GM12878 (cell line): ENCODE measurements at regions not wholly inside any gene's neighbourhood (a gene's known extent, or its start where the extent isn't known, plus 50 kb on each side); places are given as distances from the start of the nearest gene placed in this dataset.

Experiments used
- ATAC-seq: fragments of 200-7000 bp; cut with Tn5 transposase; 3 replicates; pipeline ENCODE4 v1.9.1; 2020; ENCODE audit warnings: mild to moderate bottlenecking, moderate library complexity
- BruUV-seq: library from RNA; stranded (reverse); fragments of 400-500 nt; replicated peaks from 2 replicates; lab custom pipeline; 2021; lab: Mats Ljungman, UMichigan
- CTCF ChIA-PET: fragments of 300-600 bp; sonication (Branson Sonifier 250); formaldehyde crosslinking; extraction: SDS; loops from one replicate; lab custom pipeline; 2021; ENCODE audit warnings: inconsistent platforms; lab: Yijun Ruan, JAX
- POLR2A ChIA-PET: fragments of 350-600 bp; formaldehyde crosslinking; extraction: SDS; loops from one replicate; lab custom pipeline; 2021; ENCODE audit warnings: inconsistent platforms; lab: Charles Lee
- RAD21 ChIA-PET: fragments of 300-600 bp; sonication (Branson Sonifier 250); formaldehyde crosslinking; loops from one replicate; lab custom pipeline; 2023; ENCODE audit warnings: antibody characterized with exemption; ENCODE audit not compliant: unreplicated experiment; lab: Charles Lee
- SMC1A ChIA-PET: fragments of 300-600 bp; sonication (Branson Sonifier 250); formaldehyde crosslinking; loops from one replicate; lab custom pipeline; 2023; ENCODE audit not compliant: unreplicated experiment, uncharacterized antibody; lab: Charles Lee
- DNase-seq: peaks from one replicate; pipeline ENCODE4 v3.0.0-alpha.2; 2011; ENCODE audit warnings: low read depth, low spot score
- FAIRE-seq: peaks from 3 replicates; lab custom pipeline; 2011; peaks lifted over from hg19 to GRCh38; lab: Jason Lieb, UNC
- H2AFZ ChIP-seq: 2 replicates; pipeline ENCODE4 v1.6.0; 2011; ENCODE audit warnings: low read depth, low read length, control low read depth; ENCODE audit not compliant: control insufficient read depth
- H3K27ac ChIP-seq: 2 replicates; pipeline ENCODE4 v1.5.1; 2011; ENCODE audit warnings: control low read depth; ENCODE audit not compliant: control insufficient read depth, insufficient read depth
- H3K27me3 ChIP-seq, 2 experiments: replicated peaks in 1 of 2; 2 replicates each; pipeline versions ENCODE4 v1.6.0 to v1.6.1; 2011; ENCODE audit warnings: low read length in 1 of 2; ENCODE audit not compliant: control insufficient read depth in 2 of 2, insufficient read depth in 2 of 2
- H3K36me3 ChIP-seq, 2 experiments: 2 replicates each; pipeline ENCODE4 v1.5.1; 2011; ENCODE audit warnings: low read length in 1 of 2; ENCODE audit not compliant: control insufficient read depth in 2 of 2, insufficient read depth in 2 of 2
- H3K4me1 ChIP-seq: 2 replicates; pipeline ENCODE4 v1.6.1; 2011; ENCODE audit warnings: mild to moderate bottlenecking, low read length, moderate library complexity, mixed read lengths; ENCODE audit not compliant: control insufficient read depth, insufficient read depth
- H3K4me2 ChIP-seq: 2 replicates; pipeline ENCODE4 v1.6.0; 2011; ENCODE audit warnings: control low read depth; ENCODE audit not compliant: control insufficient read depth, insufficient read depth
- H3K4me3 ChIP-seq: fragments of 200-600 bp; sonication (generic); 2 replicates; pipeline ENCODE4 v1.5.1; 2016
- H3K79me2 ChIP-seq: 2 replicates; pipeline ENCODE4 v1.6.0; 2011; ENCODE audit warnings: low read length; ENCODE audit not compliant: control insufficient read depth, insufficient read depth
- H3K9ac ChIP-seq: 2 replicates; pipeline ENCODE4 v1.8.0; 2011; ENCODE audit warnings: low read length, control low read depth, mixed read lengths; ENCODE audit not compliant: control insufficient read depth, insufficient read depth
- H3K9me3 ChIP-seq: replicated peaks from 3 replicates; pipeline ENCODE4 v1.5.1; 2011; ENCODE audit warnings: mild to moderate bottlenecking, low read length; ENCODE audit not compliant: control insufficient read depth, insufficient read depth
- H4K20me1 ChIP-seq: 2 replicates; pipeline ENCODE4 v1.6.0; 2011; ENCODE audit not compliant: control insufficient read depth, insufficient read depth
- BHLHE40 ChIP-seq, 2 experiments: fragments of 450-650 bp in 1 of 2; IDR thresholded peaks; 2 replicates each; pipeline ENCODE4 v1.6.1; 2011 to 2017; ENCODE audit warnings: low read depth in 2 of 2, borderline replicate concordance in 1 of 2, improper control_type of control experiment in 1 of 2, low read length in 1 of 2, mild to moderate bottlenecking in 1 of 2
- GATAD2B ChIP-seq: fragments of 450-650 bp; conservative IDR thresholded peaks from 2 replicates; pipeline ENCODE4 v1.6.1; 2017; ENCODE audit warnings: low read depth, mild to moderate bottlenecking, moderate library complexity
- ZNF217 ChIP-seq: fragments of 450-650 bp; IDR thresholded peaks from 2 replicates; pipeline ENCODE4 v1.6.1; 2017; ENCODE audit warnings: antibody characterized with exemption, mild to moderate bottlenecking
- WGBS: methylation state at CpG from one replicate; pipeline ENCODE4 v1.1.6; 2016; ENCODE audit warnings: low lambda C conversion rate; ENCODE audit not compliant: insufficient replicate concordance, insufficient coverage; ENCODE audit errors: missing lambda C conversion rate; 5-methylcytosine and 5-hydroxymethylcytosine counted together
- in situ Hi-C: fragments of 300-500 bp; cut with MboI; formaldehyde crosslinking; loops from 9 replicates; pipeline ENCODE4 v1.14.3; 2018; ENCODE audit warnings: mixed read lengths
- intact Hi-C: fragments of 100-400 bp; cut with micrococcal nuclease; formaldehyde crosslinking; loops from one replicate; pipeline ENCODE4 v1.14.2; 2022; ENCODE audit not compliant: unreplicated experiment
- TF ChIP-seq, protein P1 (sequence below): fragments of 450-650 bp; IDR thresholded peaks from 2 replicates; pipeline ENCODE4 v1.6.1; 2017; ENCODE audit warnings: mild to moderate bottlenecking, moderate library complexity

DNA sequence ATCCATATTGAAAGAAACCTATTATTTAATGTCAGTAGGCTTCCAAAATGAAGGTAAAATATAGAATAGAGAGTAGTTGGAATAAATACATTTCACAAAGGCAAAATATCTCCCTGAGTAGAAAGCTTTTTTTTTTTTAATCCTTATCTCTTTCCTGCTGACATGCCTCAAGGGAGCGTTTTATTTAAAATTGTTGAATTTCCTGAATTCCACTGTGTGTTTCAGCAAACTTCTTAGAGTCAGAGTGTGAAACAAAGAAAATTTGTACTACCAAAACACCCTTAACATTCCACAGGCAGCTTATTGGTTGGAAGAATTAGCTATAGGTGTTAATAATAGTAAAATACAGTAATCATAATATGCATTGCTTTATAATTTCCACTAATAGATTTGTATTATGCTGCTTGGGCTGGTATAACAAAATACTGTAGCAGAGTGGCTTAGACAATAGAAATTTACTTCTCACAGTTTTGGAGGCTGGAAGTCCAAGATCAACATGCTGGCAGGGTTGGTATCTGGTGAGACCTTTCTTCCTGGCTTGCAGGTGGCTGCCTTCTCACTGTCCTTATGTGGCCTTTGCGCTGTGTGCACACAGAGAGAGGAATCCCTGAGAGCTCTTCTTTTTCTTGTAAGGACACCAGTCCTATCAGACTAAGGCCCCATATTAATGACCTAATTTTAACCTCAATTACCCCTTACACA lies 468.4 kb upstream of the C1orf87 start (continued):
- TF ChIP-seq BHLHE40 (IDR thresholded peaks at IDR 0.05; ENCODE audit: borderline replicate concordance in 1 of 2, low read depth in 2 of 2, low read length in 1 of 2) = no peak

DNA sequence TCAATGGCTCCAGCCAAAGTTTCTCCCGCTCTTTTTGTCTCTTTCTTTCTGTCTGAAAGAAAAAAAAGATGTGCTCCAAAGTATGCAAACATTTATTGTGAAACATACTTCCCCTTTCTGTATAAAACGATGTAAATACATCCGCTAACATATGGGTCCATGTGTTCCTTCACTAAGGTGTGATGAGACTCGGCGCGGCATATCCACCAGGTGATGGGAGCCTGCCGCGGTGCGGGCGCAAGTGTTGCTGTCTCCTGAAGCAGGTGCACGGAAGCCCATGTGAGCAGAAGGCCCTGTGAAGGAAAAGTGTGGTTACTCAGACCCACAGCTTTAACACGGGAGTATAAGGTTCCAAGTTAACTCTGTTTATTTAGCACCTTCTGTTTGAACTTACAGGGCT lies 466.6 kb upstream of the C1orf87 start:
- no peaks in the 10 kb centered on the region for H3K4me1 ChIP-seq
- intact Hi-C loops = no loop called here
- H3K9ac ChIP-seq = no peak overlapping the region
- 35% methylated on average over 12 of the region's 12 CpGs for WGBS
- no peaks in the 10 kb centered on the region for H3K27me3 ChIP-seq
- ChIA-PET POLR2A (no interaction called here), RAD21 (no interaction called here), SMC1A (no interaction called here), CTCF (no interaction called here)
- FAIRE-seq (no peak), ATAC-seq (no peak), DNase-seq (no peak)
- H3K4me2 ChIP-seq = no peak overlapping the region
- no peaks in the 10 kb centered on the region for H4K20me1 ChIP-seq
- no peaks in the 10 kb centered on the region for H3K9me3 ChIP-seq
- no TSS peak for BruUV-seq
- TF ChIP-seq, protein P1, sequence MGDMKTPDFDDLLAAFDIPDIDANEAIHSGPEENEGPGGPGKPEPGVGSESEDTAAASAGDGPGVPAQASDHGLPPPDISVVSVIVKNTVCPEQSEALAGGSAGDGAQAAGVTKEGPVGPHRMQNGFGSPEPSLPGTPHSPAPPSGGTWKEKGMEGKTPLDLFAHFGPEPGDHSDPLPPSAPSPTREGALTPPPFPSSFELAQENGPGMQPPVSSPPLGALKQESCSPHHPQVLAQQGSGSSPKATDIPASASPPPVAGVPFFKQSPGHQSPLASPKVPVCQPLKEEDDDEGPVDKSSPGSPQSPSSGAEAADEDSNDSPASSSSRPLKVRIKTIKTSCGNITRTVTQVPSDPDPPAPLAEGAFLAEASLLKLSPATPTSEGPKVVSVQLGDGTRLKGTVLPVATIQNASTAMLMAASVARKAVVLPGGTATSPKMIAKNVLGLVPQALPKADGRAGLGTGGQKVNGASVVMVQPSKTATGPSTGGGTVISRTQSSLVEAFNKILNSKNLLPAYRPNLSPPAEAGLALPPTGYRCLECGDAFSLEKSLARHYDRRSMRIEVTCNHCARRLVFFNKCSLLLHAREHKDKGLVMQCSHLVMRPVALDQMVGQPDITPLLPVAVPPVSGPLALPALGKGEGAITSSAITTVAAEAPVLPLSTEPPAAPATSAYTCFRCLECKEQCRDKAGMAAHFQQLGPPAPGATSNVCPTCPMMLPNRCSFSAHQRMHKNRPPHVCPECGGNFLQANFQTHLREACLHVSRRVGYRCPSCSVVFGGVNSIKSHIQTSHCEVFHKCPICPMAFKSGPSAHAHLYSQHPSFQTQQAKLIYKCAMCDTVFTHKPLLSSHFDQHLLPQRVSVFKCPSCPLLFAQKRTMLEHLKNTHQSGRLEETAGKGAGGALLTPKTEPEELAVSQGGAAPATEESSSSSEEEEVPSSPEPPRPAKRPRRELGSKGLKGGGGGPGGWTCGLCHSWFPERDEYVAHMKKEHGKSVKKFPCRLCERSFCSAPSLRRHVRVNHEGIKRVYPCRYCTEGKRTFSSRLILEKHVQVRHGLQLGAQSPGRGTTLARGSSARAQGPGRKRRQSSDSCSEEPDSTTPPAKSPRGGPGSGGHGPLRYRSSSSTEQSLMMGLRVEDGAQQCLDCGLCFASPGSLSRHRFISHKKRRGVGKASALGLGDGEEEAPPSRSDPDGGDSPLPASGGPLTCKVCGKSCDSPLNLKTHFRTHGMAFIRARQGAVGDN = no peak
- TF ChIP-seq ZNF217 = no peak
- no peak for TF ChIP-seq GATAD2B
- H3K27ac ChIP-seq = no peak overlapping the region
- H3K4me3 ChIP-seq = no peak overlapping the region
- H2AFZ ChIP-seq = no peak overlapping the region
- no peaks in the 10 kb centered on the region for H3K79me2 ChIP-seq
- no peaks in the 10 kb centered on the region for H3K36me3 ChIP-seq
- in situ Hi-C loops = no loop called here
